HG02610 (cell line): ENCODE measurements at regions not wholly inside any gene's neighbourhood (a gene's known extent, or its start where the extent isn't known, plus 50 kb on each side); places are given as distances from the start of the nearest gene placed in this dataset.

ENCODE experiments used
- ATAC-seq: cut with Tn5 transposase; IDR thresholded peaks from one replicate; pipeline ENCODE4 v1.9.1; 2021; ENCODE audit warnings: mild to moderate bottlenecking, moderate library complexity; ENCODE audit not compliant: unreplicated experiment

GRCh38 chr3:4021162-4021561 lies 221.9 kb downstream of the LRRN1 start:
- no peak for ATAC-seq

GRCh38 chr3:4029135-4029534 lies 229.9 kb downstream of the LRRN1 start:
- ATAC-seq = no peak

- no peak for ATAC-seq
These were observed 231.4 kb downstream of the LRRN1 start for GRCh38 chr3:4030624-4031023.

GRCh38 chr3:4033296-4033695 lies 234.1 kb downstream of the LRRN1 start:
- no peak for ATAC-seq

- ATAC-seq = no peak
These were observed 236.8 kb downstream of the LRRN1 start for GRCh38 chr3:4036046-4036445.

- no peak for ATAC-seq
These were observed 239.1 kb downstream of the LRRN1 start for GRCh38 chr3:4038351-4038750.

- ATAC-seq = no peak
These were observed 242.8 kb downstream of the LRRN1 start for GRCh38 chr3:4042070-4042469.

GRCh38 chr3:4042869-4043268 lies 243.6 kb downstream of the LRRN1 start:
- ATAC-seq = no peak

GRCh38 chr3:4043867-4044575 lies 244.8 kb downstream of the LRRN1 start:
- ATAC-seq = no peak

GRCh38 chr3:4044619-4045018 lies 245.4 kb downstream of the LRRN1 start:
- no peak for ATAC-seq

- ATAC-seq = no peak
These were observed 246.5 kb downstream of the LRRN1 start for GRCh38 chr3:4045756-4046155.

- no peak for ATAC-seq
These were observed 248.1 kb downstream of the LRRN1 start for GRCh38 chr3:4047366-4047765.

GRCh38 chr3:4052706-4053105 lies 250.5 kb upstream of the SETMAR start:
- no peak for ATAC-seq

- ATAC-seq = no peak
These were observed 249.2 kb upstream of the SETMAR start for GRCh38 chr3:4053975-4054374.

GRCh38 chr3:4060064-4060463 lies 243.1 kb upstream of the SETMAR start:
- ATAC-seq = peak; percentile 58

GRCh38 chr3:4060603-4061002 lies 242.6 kb upstream of the SETMAR start:
- ATAC-seq = no peak

GRCh38 chr3:4061195-4061594 lies 242.0 kb upstream of the SETMAR start:
- ATAC-seq = no peak

- ATAC-seq = no peak
These were observed 241.3 kb upstream of the SETMAR start for GRCh38 chr3:4061783-4062360.

- ATAC-seq = no peak
These were observed 240.5 kb upstream of the SETMAR start for GRCh38 chr3:4062621-4063020.

GRCh38 chr3:4063916-4064574 lies 239.1 kb upstream of the SETMAR start:
- ATAC-seq = no peak

GRCh38 chr3:4065085-4065484 lies 238.1 kb upstream of the SETMAR start:
- peak; percentile 80 for ATAC-seq

GRCh38 chr3:4065554-4065953 lies 237.6 kb upstream of the SETMAR start:
- ATAC-seq = no peak
